Pancreas (tissue), 10 donors: ENCODE measurements at regions not wholly inside any gene's neighbourhood (a gene's known extent, or its start where the extent isn't known, plus 50 kb on each side); places are given as distances from the start of the nearest gene placed in this dataset.

Experiments
- ATAC-seq, 4 donors: fragments of 200-7000 bp; cut with Tn5 transposase; one replicate each; pipeline versions ENCODE4 v1.8.0 to v1.9.1; 2020; ENCODE audit warnings: mild to moderate bottlenecking in 4 of 4, moderate library complexity in 4 of 4
- DNase-seq, 6 donors: peaks; one replicate each; pipeline ENCODE4 v3.0.0-alpha.2; 2020
- FAIRE-seq: peaks from 2 replicates; lab custom pipeline; 2012; peaks lifted over from hg19 to GRCh38; lab: Jason Lieb, UNC
- H3K27ac ChIP-seq, 4 donors: fragments of 200-600 bp; sonication (generic); 1 replicate in 3 of 4; 2 replicates in 1 of 4; pipeline versions ENCODE4 v1.5.0 to v1.8.0; 2020
- H3K27me3 ChIP-seq, 4 donors: fragments of 200-600 bp; one replicate each; pipeline ENCODE4 v1.8.0; 2021
- H3K36me3 ChIP-seq, 3 donors: fragments of 200-600 bp; sonication (generic) in 1 of 3; one replicate each; pipeline versions ENCODE4 v1.5.0 to v1.8.0; 2020 to 2021
- H3K4me1 ChIP-seq, 3 donors: fragments of 200-600 bp; one replicate each; pipeline ENCODE4 v1.8.0; 2021
- H3K4me3 ChIP-seq, 4 donors: fragments of 200-600 bp; sonication (generic) in 2 of 4; one replicate each; pipeline versions ENCODE4 v1.5.0 to v1.8.0; 2020 to 2021
- H3K9me3 ChIP-seq, 4 donors: fragments of 200-600 bp; one replicate each; pipeline ENCODE4 v1.8.0; 2021
- WGBS, 2 donors: extraction: QIAGEN DNeasy Blood & Tissue Kit; methylation state at CpG; one replicate each; pipeline ENCODE4 v1.1.7; 2013; 5-methylcytosine and 5-hydroxymethylcytosine counted together
- intact Hi-C, 3 donors: fragments of 100-400 bp; cut with DNase I; formaldehyde crosslinking; loops; one replicate each; pipeline versions ENCODE4 v1.11.1 to v1.14.2; 2022
- TF ChIP-seq, protein P1 (sequence below), 4 donors: fragments of 200-600 bp; sonication (generic) in 3 of 4; IDR thresholded peaks; one replicate each; pipeline versions ENCODE4 v1.5.0 to v1.8.0; 2021; ENCODE audit warnings: antibody characterized with exemption in 4 of 4
- donor health status: healthy with polysubstance abuse.
- donor health status: DM: no; HTN: no; CAD: no; lungs with moderate emphysema.
- donor health status: DM: no; HTN: no; CAD: no.
- donor health status: control.
- donor health status: control.
- donor health status: Bipolar disorder and iron deficiency.
- donor health status: DM: yes; HTN: yes; CAD: no.
- donor health status: DM: no; HTN: no; CAD: no.
- donor health status: DM: no; HTN: no; CAD: no.
- donor health status: DM: yes; HTN: yes; CAD: no.

DNA sequence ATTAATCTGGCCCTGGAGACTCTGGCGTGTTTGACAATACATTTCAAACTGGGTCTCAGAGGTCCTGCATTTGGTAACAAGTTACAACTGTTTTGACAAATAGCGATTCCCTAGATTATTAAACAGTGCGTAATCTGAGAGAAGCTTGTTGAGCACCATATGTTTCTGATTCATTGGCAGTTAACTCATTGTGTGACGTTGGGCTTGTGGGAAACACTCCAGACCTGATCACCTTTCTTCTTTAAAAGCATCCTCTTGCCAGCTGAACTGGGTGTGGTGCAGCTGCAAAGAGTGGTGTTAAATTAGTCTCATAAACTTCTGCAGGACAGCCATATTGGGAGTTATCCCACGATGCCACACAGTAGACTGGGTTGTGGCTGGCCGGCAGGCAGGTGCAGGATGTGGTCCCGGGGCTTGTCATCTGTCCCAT lies 82.7 kb downstream of the CDC7 start:
- FAIRE-seq, result no peak
- no peak overlapping the region for H3K4me3 ChIP-seq
- no peaks in the 10 kb centered on the region for H3K9me3 ChIP-seq
- no peaks in the 10 kb centered on the region for H3K36me3 ChIP-seq
- no peaks in the 10 kb centered on the region for H3K27me3 ChIP-seq
- intact Hi-C loops, result no loop called here
- peak in 1 of 4 donors; percentile 8 for ATAC-seq
- H3K4me1 ChIP-seq, result no peaks in the 10 kb centered on the region
- 41 to 43% methylated on average over 7 of the region's 7 CpGs for WGBS, 2 donors
- no peak for DNase-seq
- peak overlapping the region in 1 of 4 donors; percentile 22 for H3K27ac ChIP-seq
- TF ChIP-seq, protein P1, sequence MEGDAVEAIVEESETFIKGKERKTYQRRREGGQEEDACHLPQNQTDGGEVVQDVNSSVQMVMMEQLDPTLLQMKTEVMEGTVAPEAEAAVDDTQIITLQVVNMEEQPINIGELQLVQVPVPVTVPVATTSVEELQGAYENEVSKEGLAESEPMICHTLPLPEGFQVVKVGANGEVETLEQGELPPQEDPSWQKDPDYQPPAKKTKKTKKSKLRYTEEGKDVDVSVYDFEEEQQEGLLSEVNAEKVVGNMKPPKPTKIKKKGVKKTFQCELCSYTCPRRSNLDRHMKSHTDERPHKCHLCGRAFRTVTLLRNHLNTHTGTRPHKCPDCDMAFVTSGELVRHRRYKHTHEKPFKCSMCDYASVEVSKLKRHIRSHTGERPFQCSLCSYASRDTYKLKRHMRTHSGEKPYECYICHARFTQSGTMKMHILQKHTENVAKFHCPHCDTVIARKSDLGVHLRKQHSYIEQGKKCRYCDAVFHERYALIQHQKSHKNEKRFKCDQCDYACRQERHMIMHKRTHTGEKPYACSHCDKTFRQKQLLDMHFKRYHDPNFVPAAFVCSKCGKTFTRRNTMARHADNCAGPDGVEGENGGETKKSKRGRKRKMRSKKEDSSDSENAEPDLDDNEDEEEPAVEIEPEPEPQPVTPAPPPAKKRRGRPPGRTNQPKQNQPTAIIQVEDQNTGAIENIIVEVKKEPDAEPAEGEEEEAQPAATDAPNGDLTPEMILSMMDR (IDR thresholded peaks at IDR 0.05), result no peak

DNA sequence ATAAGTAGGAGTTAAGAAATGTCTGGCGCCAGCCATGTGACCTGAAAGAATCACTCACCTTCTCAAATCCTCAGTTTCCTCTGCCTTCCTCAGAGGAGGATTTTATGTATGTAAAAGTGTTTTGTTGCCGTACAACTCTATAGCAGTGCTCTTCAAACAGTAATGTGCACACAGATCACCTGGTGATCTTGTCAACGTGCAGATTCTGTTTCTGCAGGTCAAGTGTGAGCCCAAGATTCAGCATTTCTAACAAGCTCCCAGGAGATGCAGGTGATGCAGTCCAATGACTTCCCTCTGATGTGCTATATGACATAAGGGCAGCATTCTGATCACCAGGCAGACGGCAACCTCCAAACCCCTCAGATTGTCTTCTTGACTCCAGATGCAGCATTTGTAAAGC lies 83.7 kb downstream of the CDC7 start:
- no peak overlapping the region for H3K4me3 ChIP-seq
- H3K9me3 ChIP-seq, result no peaks in the 10 kb centered on the region
- no peaks in the 10 kb centered on the region for H3K27me3 ChIP-seq
- TF ChIP-seq, protein P1 (IDR thresholded peaks at IDR 0.05), result no peak
- no peaks in the 10 kb centered on the region for H3K36me3 ChIP-seq
- ATAC-seq (no peak), DNase-seq (no peak), FAIRE-seq (no peak)
- no peaks in the 10 kb centered on the region for H3K4me1 ChIP-seq
- no peak overlapping the region for H3K27ac ChIP-seq
- 67 to 76% methylated on average over 4 of the region's 4 CpGs for WGBS, 2 donors
- intact Hi-C loops, result no loop called here

DNA sequence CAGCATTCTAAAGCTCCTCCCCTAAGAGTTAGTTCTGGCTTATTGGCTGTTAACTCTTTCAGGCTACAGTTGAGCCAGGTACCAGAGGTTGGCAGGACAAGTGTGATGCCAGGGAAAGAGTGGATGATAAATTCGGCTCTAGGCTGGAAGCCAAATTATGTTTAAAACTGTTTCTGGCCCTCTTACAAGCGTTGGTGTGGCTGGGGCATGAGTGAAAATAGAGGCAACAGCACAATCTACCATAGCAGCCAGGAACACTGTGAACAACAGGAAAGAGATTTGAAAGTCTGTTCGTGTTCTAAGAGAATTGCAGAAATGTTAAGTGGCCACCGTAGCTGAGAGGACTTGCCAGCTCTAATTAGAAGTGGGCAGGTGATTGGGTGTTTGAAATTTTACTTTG lies 84.2 kb downstream of the CDC7 start:
- FAIRE-seq (no peak), DNase-seq (no peak), ATAC-seq (peak in 1 of 4 donors; percentile 28)
- 30 to 44% methylated on average over 4 of the region's 4 CpGs for WGBS, 2 donors
- H3K27me3 ChIP-seq, result no peaks in the 10 kb centered on the region
- TF ChIP-seq, protein P1 (IDR thresholded peaks at IDR 0.05), result no peak
- H3K4me1 ChIP-seq, result no peaks in the 10 kb centered on the region
- H3K9me3 ChIP-seq, result no peaks in the 10 kb centered on the region
- H3K36me3 ChIP-seq, result no peaks in the 10 kb centered on the region
- no peak overlapping the region for H3K27ac ChIP-seq
- no peak overlapping the region for H3K4me3 ChIP-seq
- intact Hi-C loops, result no loop called here

DNA sequence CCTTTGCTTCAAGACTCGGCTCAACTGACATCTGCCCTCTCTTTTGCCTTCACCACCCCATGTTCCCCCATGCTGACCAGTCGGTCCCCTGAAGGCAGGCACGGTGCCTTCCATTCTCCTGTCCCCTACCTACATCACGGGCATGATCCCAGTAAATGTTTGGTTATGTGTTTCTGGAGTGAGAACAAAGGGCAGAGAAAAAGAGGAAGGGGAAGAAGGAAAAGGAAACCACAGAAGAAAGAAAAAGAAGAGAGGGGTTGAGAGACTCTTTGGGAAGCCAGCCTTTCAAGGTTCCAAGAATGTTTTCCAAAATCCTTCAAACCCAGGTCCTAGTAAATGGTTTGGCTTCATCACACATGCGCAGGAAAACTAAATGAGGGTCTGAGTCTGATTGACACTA lies 84.9 kb downstream of the CDC7 start:
- ATAC-seq (no peak), FAIRE-seq (no peak), DNase-seq (no peak)
- intact Hi-C loops, result no loop called here
- no peaks in the 10 kb centered on the region for H3K27me3 ChIP-seq
- no peaks in the 10 kb centered on the region for H3K36me3 ChIP-seq
- 68 to 88% methylated on average over 5 of the region's 5 CpGs for WGBS, 2 donors
- TF ChIP-seq, protein P1 (IDR thresholded peaks at IDR 0.05), result no peak
- H3K9me3 ChIP-seq, result no peaks in the 10 kb centered on the region
- no peaks in the 10 kb centered on the region for H3K4me1 ChIP-seq
- no peak overlapping the region for H3K4me3 ChIP-seq
- H3K27ac ChIP-seq, result no peak overlapping the region

DNA sequence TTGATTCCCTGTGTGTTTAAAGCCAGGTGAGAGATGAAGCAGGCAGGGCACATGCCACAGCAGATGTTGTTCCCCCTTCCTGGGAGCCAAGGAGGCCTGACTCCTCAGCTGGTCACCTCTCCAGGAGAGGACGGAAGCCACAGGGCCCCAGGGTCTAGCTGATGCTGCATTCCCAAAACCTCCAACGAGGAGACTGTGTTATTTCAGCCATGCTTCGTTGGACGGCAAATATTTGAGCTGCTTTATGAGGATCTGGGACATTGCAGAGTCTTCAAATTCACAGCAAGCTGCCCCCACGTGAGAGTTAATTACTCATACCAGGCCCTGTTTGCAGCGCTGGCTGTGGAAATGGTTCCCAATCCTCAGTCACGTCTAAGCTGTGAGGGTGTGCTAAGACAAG lies 85.3 kb downstream of the CDC7 start:
- Histone ChIP-seq H3K36me3 (no peaks in the 10 kb centered on the region), H3K9me3 (no peaks in the 10 kb centered on the region), H3K4me1 (no peaks in the 10 kb centered on the region), H3K27ac (no peak overlapping the region), H3K4me3 (no peak overlapping the region), H3K27me3 (no peaks in the 10 kb centered on the region)
- TF ChIP-seq, protein P1 (IDR thresholded peaks at IDR 0.05), result no peak
- 62 to 63% methylated on average over 7 of the region's 7 CpGs for WGBS, 2 donors
- DNase-seq, result no peak
- ATAC-seq, result peak in 2 of 4 donors; percentile 55 to 71
- intact Hi-C loops, result no loop called here
- FAIRE-seq, result no peak
